ENCODE measurements at regions not wholly inside any gene's neighbourhood (a gene's known extent, or its start where the extent isn't known, plus 50 kb on each side); places are given as distances from the start of the nearest gene placed in this dataset.

DNA sequence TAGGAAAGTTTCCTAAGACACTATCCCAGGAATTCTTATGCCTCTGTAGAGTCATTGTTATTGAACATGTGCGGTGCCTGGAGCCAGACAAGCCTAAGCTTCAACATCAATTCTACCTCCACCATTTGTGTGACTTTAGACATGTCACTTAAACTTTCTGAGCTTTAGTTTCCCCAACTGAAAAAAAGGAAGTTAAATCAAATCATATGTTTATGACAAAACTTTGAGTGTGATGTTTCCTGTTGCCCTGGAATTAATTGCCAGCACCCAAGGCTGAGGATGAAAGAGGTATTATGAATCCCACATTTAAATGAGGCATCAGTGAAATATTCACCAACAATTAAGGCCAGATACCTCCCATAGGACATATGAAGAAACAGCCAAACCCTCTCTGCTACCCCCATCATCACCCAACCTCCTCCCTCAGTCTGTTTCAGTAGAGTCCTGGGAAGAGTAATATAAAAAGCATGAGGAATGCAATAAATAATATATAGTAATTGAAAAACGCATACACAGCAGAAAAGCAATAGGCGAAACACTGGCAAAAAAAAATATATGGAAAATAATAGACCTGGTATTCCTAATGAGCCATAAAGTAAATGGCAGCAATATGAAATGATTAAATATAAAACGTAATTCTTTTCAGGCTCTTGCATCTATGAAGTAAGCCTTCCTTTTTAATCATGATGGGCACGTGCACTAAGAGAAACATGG is 182.0 kb upstream of the DCN start:
- DNase-seq (no peak), ATAC-seq (no peak)

DNA sequence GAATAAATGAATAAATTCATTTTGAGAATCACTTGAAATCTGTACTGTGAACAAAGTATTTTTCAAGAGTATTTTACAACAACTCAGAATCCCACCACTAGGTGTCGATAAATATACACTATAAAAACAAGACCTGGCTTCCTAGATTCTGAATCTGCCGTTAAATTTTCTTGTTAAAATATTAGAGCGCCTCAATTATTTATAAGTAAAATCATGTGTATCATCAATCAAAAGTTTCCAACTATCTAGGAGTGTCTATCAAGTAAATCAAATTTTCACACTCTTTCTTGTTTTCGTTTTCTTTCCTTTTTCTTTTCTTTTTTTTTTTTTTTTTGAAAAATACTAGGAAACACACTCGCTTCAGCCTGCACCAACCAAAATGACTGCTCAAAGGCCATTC is 179.2 kb upstream of the DCN start:
- DNase-seq = no peak
- intact Hi-C loops (cut with DNase I) = loop anchor here (5.0 to 10.0 kb wide), 2 partner anchors 1253 to 1290 kb away; no protein-coding TSS in a partner anchor
- peak in 1 of 2 donors; percentile 50 for ATAC-seq

More for the DNA sequence above, 182.0 kb upstream of the DCN start:
- intact Hi-C loops (cut with DNase I) = loop anchor here (5.0 to 10.0 kb wide), 2 partner anchors 1250 to 1288 kb away; no protein-coding TSS in a partner anchor

DNA sequence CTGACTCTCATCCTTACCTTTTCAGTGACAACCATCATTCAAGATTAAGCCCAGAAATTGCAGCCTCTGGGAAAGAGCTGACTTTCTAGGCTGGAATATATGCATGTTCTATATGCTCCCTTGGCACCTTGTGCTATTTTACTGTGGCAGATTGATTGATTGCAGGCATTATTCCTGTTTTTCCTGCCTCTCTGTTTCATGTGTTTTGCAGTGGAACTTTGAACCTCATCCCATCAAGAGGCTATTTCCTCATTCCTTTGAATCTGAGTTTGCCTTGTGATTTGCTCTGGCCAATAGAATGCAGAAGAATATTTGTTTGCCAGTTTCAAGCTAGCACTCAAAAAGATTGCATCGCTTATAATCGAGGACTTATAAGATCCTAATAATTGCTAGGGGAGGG is 174.8 kb upstream of the DCN start:
- intact Hi-C loops (cut with DNase I) = loop anchor here in 1 of 2 donors (5.0 kb wide), 1 partner anchor 380 kb away; no protein-coding TSS in a partner anchor
- ATAC-seq (no peak), DNase-seq (no peak)

DNA sequence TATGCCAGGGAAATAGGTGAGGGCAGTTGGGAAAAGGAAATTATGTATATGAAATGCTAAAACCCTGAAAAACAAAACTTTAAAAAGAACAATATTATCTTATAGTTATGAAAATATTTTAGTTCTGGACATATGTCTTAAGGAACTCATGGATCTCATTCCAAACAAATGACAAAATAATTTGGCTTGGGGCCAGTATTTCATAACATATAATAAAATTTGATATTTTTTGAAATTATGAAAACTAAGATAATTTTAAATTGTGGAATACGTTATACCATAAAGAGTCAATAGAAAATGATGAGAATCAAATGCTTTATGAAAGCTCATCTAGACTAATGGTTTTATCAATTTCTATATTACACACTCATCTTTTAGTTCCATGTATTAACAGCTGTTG is 173.8 kb upstream of the DCN start:
- ATAC-seq = no peak
- DNase-seq = no peak
- intact Hi-C loops (cut with DNase I) = loop anchor here in 1 of 2 donors (5.0 kb wide), 1 partner anchor 379 kb away; no protein-coding TSS in a partner anchor

DNA sequence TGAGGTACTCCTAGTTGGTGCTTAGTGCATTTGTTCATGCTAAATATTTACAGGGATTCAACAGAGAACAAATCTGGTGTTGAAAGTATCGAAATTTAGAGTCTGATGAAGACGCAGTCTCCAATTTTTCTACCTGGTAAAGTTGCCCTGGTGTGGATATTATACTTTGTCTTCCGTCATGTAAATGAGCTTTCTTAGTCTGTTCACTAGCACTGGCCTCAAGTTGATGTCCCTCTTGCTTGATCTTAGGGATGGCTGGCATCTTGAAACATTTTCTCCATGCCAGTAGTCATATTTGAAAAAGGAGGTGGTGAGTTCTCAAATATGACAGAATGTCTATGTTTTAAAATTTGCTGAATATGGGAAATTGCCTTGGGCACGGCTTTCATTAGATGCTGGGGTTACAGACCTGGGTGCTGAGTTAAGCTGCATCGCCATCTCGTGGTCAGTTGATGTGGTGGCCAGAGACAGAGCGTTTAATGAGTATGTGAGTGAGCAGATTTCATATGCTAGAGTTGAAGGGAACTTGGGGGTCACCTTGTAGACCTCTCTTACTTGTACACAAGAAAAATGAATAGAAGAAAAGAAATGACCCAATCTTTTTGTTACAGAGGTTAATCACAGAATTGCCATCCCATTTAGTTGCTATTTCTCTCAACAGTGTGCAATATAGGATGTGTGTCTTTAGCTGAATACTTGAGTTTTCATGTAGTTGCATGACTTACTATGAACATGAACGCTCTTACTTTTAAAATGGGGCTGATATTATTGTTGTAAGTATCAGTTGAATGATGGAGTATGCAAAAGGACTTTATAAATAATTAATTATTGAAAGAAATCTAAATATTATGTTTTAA is 172.8 kb upstream of the DCN start:
- ATAC-seq = peak; percentile 92 to 93
- DNase-seq = peak; percentile 71
- intact Hi-C loops (cut with DNase I) = loop anchor here in 1 of 2 donors (5.0 kb wide), 1 partner anchor 378 kb away; no protein-coding TSS in a partner anchor

DNA sequence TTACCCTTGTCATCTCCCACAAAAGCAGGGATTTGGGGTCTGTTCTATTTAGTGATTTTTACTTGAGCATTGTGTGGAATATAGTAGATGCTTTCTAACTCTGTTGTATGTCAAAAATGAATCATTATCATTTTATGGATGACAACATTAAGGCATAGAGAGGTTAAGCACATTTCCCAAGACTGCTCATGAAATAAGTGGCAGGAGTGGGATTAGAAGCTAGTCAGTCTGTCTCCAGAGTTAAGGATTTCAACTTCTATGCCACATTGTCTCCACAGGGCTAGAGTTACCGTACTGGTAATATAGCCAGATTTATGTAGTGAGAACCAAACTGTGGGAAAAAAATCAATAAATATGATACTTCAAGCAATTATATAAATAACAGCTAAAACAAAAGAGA is 170.6 kb upstream of the DCN start:
- DNase-seq (no peak), ATAC-seq (no peak)
- intact Hi-C loops (cut with DNase I) = no loop called here

DNA sequence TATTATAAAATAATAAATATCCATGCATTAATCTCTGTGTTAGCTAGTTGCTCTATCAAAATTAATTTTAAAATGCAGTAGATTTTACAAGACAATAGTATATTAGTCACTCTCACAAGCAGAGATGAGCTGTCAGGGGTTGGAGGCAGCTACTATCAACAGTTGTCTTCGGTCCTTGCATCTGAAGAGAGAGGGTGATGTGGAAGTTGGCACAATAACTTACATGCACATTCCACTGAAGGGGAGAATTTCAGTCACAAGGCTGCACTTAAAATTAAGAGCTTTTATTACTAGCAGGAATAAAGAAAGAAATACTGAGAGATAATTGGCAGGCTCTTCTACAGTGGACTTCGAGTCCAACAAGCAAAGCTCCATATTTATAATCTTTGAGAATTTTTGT is 166.9 kb upstream of the DCN start:
- DNase-seq (no peak), ATAC-seq (no peak)
- intact Hi-C loops (cut with DNase I) = loop anchor here in 1 of 2 donors (10.0 kb wide), 1 partner anchor 375 kb away; no protein-coding TSS in a partner anchor

DNA sequence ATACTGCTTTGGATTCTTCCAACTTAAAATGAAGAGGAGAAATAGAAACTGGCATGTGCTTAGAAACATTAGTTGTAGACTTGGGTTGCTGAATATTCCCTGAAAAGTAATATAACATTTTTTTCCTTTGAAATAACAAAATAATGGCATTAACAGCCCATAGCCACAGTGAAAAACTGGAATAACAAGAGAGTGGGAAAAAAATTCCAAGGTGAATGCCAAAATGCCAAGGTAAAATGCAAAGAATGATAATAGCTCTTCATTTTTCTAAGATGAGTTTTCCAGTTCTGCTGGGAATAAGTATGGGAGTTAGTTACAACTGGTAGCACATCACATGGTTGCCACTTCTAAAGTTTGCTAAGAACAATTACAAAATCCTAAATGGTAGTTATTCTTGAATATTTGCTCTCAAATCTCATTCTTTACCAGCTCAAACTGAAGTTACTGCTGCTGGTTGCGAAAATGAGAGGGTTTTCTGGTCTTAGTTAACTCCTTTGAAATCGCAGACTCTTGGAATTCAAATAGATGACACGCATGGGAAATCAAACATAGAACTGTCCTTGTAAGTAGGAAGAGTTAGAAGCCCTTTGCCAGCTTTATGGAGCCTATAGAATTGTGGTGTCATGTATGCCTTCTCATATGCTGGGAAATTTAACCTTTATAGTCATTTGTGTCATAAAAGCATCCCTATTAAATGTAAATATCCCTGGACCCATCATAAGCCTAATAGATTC is 165.0 kb upstream of the DCN start:
- no peak for ATAC-seq
- intact Hi-C loops (cut with DNase I) = loop anchor here in 1 of 2 donors (10.0 kb wide), 1 partner anchor 373 kb away; no protein-coding TSS in a partner anchor
- no peak for DNase-seq

DNA sequence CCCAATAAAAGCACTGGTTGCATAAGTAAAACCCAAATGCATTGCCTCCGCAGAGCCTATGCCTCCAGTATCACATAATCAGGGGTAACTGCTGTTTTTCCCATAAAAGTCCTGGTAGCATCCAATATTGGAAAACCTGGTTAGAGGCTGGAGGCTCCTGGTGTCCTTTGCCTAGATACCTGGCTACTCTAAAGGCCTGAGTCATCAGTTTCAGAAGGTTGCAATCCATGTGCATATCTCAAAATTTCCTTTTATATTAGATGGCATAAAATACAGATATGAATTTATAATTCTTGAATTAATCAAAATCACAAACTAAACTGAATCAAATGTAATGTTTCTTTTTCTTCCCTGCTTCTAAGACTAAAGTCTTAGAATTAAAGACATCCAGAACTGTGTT is 164.2 kb upstream of the DCN start:
- no peak for ATAC-seq
- DNase-seq = no peak
- intact Hi-C loops (cut with DNase I) = loop anchor here in 1 of 2 donors (10.0 kb wide), 1 partner anchor 372 kb away; no protein-coding TSS in a partner anchor

DNA sequence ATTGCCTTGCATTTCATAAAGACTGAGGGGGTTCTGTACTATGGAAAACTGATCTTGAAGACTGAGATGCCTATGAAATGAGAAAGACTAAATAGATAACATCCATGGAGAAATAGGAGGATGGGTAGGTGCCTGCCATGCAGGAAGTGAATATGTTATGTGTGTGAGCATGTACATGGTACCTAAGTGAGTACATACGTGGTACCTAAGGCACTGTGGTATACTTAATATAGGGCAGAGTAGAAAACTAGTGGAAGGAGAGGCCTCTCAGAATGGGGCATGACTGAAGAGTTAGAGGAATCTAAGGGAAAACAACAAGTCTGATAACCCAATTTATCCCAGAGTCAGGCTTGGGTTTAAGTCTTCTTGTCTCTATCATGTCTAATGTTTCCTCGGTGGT is 161.8 kb upstream of the DCN start:
- ATAC-seq (no peak), DNase-seq (no peak)
- intact Hi-C loops (cut with DNase I) = loop anchor here in 1 of 2 donors (10.0 kb wide), 1 partner anchor 370 kb away; no protein-coding TSS in a partner anchor

DNA sequence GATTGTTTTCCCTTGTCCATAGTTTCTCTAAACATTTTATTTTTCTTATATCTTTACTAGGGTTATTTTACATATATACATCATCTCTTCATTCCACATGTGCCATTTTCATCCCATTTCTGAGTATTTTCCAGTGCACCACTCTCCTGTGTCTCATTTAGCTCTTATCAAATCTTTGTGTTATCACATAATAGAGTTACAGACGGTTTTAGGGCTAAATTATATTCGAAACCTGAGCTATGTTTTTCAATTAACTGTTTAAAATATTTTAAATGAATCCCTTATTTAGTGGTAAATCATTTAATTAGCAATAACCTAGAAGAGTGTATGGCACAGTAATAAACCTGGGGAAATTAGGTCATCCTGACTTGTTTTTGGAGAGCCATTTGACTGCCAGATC is 160.4 kb upstream of the DCN start:
- DNase-seq (no peak), ATAC-seq (no peak)
- intact Hi-C loops (cut with DNase I) = loop anchor here in 1 of 2 donors (10.0 kb wide), 1 partner anchor 368 kb away; no protein-coding TSS in a partner anchor

DNA sequence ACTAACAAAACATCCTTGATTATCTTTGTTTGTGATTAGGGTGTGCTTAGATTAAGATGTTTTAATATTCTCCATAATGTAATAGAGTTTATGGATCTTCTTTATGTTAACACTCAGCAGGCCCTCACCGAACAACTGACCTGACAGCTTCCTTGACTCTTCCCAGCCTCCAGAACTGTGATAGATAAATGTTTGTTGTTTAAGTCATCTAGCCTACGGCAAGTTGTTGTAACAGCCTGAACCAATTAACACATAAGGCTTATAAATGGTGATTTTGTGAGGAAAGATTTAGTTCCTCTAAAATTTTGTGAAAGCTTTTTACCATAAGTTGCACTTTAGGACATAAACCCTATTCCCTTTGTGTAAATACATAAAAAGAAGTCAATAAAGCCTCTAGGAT is 156.5 kb upstream of the DCN start:
- intact Hi-C loops (cut with DNase I) = no loop called here
- no peak for DNase-seq
- ATAC-seq = no peak

DNA sequence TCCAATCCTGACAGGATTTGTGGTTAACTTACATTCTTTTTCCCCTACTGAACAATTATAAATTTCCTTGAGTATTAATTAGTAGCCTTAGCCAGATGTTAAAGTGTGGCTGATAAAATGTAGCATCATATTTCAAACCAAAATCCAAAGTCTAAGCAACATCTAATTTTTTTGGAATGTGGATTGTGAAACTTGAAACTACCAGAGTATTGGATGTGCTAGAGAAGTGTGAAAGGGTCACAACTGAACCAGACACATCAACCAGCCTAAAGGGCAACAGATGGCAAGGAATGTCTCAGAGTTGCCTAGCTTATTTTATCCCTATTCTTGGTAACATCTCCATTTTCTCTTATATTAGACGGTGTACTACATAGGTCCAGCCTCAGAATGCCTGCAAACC is 153.1 kb upstream of the DCN start:
- DNase-seq = no peak
- intact Hi-C loops (cut with DNase I) = no loop called here
- ATAC-seq = no peak

DNA sequence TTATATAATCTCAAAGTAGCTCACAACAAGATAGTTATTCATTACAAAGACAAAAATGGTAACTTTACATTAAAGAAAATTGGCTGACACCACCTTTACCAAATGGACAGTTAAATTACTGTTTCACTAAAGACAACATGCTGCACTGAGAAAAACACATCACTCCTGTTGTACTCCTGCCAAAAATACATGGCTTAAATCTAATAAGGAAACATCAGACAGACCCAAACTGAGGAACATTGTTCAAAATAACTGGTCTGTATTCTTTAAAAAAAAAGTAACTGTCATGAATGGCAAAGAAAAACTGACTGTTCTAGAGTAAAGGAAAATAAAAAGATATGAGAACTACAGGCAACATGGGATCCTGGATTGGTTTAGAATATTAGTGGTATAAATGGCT is 151.3 kb upstream of the DCN start:
- no peak for ATAC-seq
- no peak for DNase-seq
- intact Hi-C loops (cut with DNase I) = no loop called here

DNA sequence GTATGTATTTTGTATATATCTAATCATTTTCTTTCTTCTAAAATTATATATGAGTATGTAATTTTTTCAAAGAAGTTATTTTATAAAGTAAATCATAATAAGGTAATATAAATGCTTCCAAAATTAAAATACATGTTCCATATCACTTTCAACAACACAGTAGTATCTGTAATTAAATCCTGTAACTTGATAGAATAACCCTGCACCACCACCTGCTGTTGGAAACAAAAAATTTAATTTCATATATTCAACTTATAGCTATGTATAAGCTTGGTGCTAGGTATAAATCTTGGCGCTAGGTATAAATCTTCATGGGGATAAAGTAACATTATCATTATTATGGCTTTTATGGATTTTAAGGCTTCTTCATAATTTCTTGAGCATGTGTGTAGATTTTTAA is 149.7 kb upstream of the DCN start:
- ATAC-seq (no peak), DNase-seq (no peak)
- intact Hi-C loops (cut with DNase I) = no loop called here

DNA sequence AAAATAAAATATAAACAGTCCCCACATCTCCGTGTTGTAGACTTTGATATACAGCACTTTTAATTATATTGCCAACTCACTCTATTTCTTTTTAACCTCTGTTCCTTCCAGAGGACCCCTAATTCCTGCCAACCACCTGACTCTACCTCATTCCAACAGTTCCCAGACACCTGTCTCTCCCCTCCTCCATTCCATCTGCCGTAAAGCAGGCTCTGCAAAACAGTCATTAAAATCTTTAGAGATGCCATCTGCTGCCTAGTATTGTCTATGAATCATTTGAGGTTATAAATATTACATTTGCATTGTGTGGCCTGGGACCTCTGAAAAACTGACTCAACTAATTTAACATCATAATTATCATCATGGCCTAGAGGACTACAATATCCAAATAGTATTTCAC is 148.8 kb upstream of the DCN start:
- no peak for DNase-seq
- no peak for ATAC-seq
- intact Hi-C loops (cut with DNase I) = no loop called here

DNA sequence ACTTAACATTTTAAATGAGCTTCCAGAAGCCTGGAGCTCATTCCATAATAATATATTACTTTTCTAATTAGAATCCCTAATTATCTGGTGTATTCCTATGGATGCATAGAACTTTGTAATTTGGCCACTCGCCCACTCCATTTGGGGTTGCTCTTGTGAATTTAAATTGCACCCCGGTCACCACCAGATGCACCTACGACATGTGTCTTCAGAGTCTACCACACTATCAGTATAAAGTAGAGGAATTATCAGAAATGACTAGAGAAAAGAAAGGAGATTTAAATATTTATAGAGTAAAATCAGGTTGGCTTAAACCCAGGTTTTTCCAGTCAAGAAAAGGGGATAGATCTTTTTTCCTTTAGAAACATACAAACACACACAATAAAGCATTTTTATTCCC is 145.8 kb upstream of the DCN start:
- no peak for DNase-seq
- intact Hi-C loops (cut with DNase I) = loop anchor here in 1 of 2 donors (10.0 kb wide), 1 partner anchor 154 kb away; no protein-coding TSS in a partner anchor
- ATAC-seq = no peak

DNA sequence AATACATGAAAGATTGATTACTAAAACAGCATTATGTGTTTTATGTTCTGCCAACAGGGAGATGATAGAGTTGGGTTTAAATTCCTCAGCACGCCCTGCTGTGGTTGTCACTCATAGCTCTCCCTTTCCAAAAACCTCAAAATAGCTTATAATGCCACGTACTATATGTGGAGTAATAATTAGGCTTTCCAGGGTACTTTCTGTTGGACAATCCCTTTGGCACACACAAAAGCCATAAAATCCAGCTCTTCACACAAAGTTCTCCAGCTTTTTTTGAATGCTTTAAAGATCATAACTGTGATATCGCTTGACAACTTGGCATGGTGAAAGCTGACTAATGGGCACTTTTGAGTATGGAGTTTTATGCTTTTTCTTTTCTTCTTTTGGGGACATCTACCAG is 145.3 kb upstream of the DCN start:
- DNase-seq = no peak
- ATAC-seq = no peak
- intact Hi-C loops (cut with DNase I) = loop anchor here in 1 of 2 donors (10.0 kb wide), 1 partner anchor 153 kb away; no protein-coding TSS in a partner anchor

DNA sequence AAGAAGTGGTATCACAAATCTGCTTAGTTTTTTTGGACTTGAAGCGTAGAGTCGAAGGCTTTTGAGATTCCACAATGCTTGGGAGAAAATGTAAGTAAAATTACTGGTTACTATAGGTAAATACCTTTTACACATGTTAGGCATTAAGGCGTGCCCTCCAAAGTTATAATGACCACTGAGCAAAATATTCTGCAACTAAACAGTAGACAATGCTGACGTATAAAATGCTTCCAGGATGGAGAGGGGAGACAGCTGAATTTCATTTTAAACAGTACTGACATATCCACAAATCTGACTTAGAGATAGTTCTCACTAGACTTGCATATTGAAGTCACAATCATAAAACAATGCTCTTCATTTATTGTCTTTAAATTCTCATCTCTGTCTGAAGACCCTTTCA is 144.5 kb upstream of the DCN start:
- DNase-seq (no peak), ATAC-seq (no peak)
- intact Hi-C loops (cut with DNase I) = loop anchor here in 1 of 2 donors (10.0 kb wide), 1 partner anchor 152 kb away; no protein-coding TSS in a partner anchor
